LNCaP clone FGC (cell line): ENCODE measurements at regions not wholly inside any gene's neighbourhood (a gene's known extent, or its start where the extent isn't known, plus 50 kb on each side); places are given as distances from the start of the nearest gene placed in this dataset.

Experiments used
- DNase-seq: peaks from one replicate; pipeline ENCODE4 v3.0.0-alpha.2; 2011; ENCODE audit warnings: low read depth
- H3K4me3 ChIP-seq: 2 replicates; pipeline ENCODE4 v1.5.1; 2011; ENCODE audit warnings: mild to moderate bottlenecking, low read depth, low read length, control low read depth
- TF ChIP-seq, protein P1 (sequence below): IDR thresholded peaks from 2 replicates; pipeline ENCODE4 v1.5.1; 2012; ENCODE audit warnings: mild to moderate bottlenecking; ENCODE audit not compliant: control insufficient read depth, insufficient read depth; ENCODE audit errors: extremely low read depth

GRCh38 chr15:67973846-67974245 lies 80.3 kb upstream of the PIAS1 start:
- no peak overlapping the region for H3K4me3 ChIP-seq
- DNase-seq: no peak
- TF ChIP-seq, protein P1, sequence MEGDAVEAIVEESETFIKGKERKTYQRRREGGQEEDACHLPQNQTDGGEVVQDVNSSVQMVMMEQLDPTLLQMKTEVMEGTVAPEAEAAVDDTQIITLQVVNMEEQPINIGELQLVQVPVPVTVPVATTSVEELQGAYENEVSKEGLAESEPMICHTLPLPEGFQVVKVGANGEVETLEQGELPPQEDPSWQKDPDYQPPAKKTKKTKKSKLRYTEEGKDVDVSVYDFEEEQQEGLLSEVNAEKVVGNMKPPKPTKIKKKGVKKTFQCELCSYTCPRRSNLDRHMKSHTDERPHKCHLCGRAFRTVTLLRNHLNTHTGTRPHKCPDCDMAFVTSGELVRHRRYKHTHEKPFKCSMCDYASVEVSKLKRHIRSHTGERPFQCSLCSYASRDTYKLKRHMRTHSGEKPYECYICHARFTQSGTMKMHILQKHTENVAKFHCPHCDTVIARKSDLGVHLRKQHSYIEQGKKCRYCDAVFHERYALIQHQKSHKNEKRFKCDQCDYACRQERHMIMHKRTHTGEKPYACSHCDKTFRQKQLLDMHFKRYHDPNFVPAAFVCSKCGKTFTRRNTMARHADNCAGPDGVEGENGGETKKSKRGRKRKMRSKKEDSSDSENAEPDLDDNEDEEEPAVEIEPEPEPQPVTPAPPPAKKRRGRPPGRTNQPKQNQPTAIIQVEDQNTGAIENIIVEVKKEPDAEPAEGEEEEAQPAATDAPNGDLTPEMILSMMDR: no peak

DNA sequence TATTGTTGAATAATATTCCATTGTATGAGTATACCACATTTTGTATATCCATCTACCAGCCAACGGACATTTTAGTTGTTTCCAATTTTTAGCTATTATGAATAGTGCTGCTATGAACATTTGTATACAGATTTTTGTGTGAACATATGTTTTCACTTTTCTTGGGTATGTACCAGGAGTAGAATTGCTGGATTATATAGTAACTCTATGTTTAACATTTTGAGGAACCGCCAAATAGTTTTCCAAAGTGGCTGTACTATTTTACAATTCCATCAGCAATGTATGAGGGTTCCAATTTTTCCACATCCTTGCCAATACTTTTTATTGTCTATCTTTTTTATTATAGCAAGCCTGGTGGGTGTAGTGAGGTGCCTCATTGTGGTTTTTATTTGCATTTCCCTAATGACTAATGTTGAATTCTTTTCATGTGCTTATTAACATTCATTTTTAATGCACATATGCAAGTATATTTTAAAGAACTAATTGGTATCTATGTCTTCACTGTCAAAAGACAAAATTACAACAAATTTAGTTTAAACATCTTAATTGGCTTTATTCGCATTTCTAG lies 77.5 kb upstream of the PIAS1 start:
- TF ChIP-seq, protein P1: no peak
- DNase-seq: no peak
- H3K4me3 ChIP-seq: no peak overlapping the region

DNA sequence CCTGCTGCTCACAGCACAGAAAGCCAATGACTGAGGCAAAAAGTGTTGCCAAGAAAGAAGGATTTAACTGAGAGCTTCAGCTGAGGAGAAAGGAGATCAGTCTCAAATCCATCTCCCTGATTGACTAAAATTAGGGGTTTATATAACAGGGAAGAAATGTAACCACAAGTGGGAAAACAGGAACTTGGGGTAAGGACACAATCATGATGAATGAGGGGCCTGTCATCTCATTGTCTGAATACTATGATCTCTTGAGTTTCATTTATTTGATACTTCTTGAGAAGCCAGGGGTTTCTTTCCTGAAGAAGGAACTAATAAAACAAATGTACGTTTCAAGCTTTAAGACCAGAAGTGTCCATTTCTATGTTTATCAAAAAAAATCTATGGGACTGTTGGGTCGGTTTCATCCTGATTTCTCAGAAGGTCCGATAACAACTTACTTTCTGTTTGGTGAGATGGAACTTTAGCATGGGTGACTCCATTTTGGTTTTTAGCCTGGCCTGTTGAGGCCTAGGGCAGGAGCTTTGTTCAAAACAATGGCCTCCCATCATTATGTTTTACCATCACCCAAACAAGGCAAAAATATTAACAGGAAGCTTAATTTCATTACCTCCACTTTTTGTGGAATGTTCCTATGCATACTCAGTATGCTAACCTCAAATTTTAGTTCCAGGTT lies 76.6 kb upstream of the PIAS1 start:
- TF ChIP-seq, protein P1: no peak
- no peak overlapping the region for H3K4me3 ChIP-seq
- no peak for DNase-seq

DNA sequence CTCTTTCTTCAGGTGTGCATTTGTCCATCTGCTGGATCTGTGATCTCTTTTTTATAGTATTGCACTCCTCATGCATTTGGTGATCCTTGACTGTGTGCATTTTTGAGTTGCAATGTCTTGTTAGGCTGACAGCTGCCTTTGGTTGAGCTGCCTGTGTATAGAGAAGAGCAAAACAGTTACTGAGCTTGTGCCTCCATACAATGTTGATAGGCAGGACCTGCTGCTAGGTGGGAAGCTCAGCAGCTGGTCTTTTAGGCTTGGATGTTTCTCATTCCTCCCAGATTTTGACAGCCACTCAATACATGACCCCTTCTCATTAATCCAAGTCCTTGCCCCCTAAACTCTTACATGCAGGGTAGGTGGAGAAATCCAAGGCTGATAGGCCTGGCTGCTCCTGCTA lies 74.8 kb upstream of the PIAS1 start:
- TF ChIP-seq, protein P1: no peak
- H3K4me3 ChIP-seq: no peak overlapping the region
- DNase-seq: no peak

DNA sequence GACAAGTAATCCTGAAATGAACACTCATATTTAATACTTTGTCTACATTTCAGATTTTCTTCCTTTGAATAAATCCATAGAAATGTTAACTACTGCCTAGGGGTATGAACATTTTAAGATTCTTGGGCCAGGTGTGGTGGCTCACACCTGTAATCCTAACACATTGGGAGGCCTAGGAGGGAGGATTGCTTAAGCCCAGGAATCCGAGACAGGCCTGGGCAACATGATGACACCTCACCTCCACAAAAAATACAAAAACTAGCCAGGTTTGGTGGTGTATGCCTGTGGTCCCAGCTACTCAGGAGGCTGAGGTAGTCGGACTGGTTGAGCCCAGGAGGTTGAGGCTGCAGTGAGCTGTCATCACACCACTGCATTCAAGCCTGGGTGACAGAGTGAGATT lies 73.9 kb upstream of the PIAS1 start:
- DNase-seq: no peak
- TF ChIP-seq, protein P1: no peak
- no peak overlapping the region for H3K4me3 ChIP-seq

DNA sequence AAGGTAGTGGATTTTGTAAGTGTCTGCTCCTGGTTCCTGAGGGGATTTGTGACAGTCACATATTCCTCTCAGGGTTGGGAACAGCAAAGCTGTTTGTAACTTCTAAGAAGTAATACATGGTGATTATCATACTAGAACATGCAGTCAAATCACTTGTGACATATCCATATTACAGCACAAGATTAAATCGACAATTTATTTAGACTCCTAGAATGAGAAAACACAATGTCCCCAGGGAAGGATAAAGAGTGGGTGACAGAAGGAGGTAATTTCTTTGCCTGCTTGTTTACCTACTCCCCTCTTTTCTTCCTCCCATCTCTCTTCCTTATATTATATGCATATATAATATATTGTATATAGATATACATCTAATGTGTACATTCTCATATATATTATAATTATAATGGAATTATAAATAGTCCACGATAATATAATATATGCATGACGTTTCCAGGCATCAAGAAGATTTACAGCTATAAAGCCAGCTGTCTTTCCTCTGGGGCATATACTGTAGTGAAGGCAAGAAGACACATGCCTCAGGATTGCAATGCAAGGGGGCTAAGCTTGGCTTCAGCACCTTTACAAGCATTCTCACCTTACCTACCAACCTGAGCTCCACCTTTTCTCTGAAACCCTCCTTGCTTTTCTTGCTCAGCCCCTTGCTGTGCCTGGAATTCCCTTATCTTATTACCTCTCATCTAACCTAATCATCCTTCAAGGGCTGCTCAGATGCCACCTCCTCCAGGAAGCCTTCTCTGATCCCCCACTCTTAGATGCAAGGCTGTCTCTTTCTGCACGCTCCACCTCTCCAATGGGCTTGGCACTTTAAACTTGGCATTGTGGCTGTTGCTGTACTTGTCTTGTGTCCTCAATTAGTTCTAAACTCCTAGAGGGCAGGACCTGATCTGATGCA lies 73.1 kb upstream of the PIAS1 start:
- DNase-seq: no peak
- TF ChIP-seq, protein P1: no peak
- no peak overlapping the region for H3K4me3 ChIP-seq
